CD4-positive, alpha-beta T cell treated with Interleukin-1 beta for 1 hour (primary cell): ENCODE measurements at regions not wholly inside any gene's neighbourhood (a gene's known extent, or its start where the extent isn't known, plus 50 kb on each side); places are given as distances from the start of the nearest gene placed in this dataset.
"Not testable (repeated sequence)": the region's sequence is repeated elsewhere in the genome, so short reads cannot be mapped to it uniquely, and the experiment has no call there.

ENCODE experiments used
- DNase-seq, 2 donors: peaks; one replicate each; pipeline ENCODE4 v3.0.0-alpha.2; 2020 to 2022

- DNase-seq, result no peak
Measured at GRCh38 chr2:215576572-215576971, 140.7 kb upstream of the FN1 start.

- no peak for DNase-seq
Measured at GRCh38 chr2:215573496-215573895, 137.6 kb upstream of the FN1 start.

- DNase-seq, result no peak
Measured at GRCh38 chr2:215572341-215572848, 136.5 kb upstream of the FN1 start.

GRCh38 chr2:215571689-215572088 lies 135.8 kb upstream of the FN1 start:
- no peak for DNase-seq

GRCh38 chr2:215567504-215567903 lies 131.6 kb upstream of the FN1 start:
- DNase-seq, result no peak

GRCh38 chr2:215565897-215566296 lies 130.0 kb upstream of the FN1 start:
- DNase-seq, result no peak

- DNase-seq, result no peak
Measured at GRCh38 chr2:215557701-215558100, 121.8 kb upstream of the FN1 start.

GRCh38 chr2:215556979-215557378 lies 121.1 kb upstream of the FN1 start:
- DNase-seq, result no peak

- no peak for DNase-seq
Measured at GRCh38 chr2:215554689-215555498, 119.0 kb upstream of the FN1 start.

GRCh38 chr2:215553946-215554345 lies 118.1 kb upstream of the FN1 start:
- no peak for DNase-seq

GRCh38 chr2:215552144-215552580 lies 116.3 kb upstream of the FN1 start:
- DNase-seq, result no peak

GRCh38 chr2:215550331-215550730 lies 114.5 kb upstream of the FN1 start:
- no peak for DNase-seq

GRCh38 chr2:215548714-215549113 lies 112.8 kb upstream of the FN1 start:
- no peak for DNase-seq

- DNase-seq, result no peak
Measured at GRCh38 chr2:215542690-215543089, 106.8 kb upstream of the FN1 start.

GRCh38 chr2:215540658-215541057 lies 104.8 kb upstream of the FN1 start:
- DNase-seq, result no peak

GRCh38 chr2:215537611-215538010 lies 101.7 kb upstream of the FN1 start:
- DNase-seq, result no peak

- no peak for DNase-seq
Measured at GRCh38 chr2:215536510-215536909, 100.6 kb upstream of the FN1 start.

- DNase-seq, result no peak
Measured at GRCh38 chr2:215535741-215536140, 99.9 kb upstream of the FN1 start.

- DNase-seq, result no peak
Measured at GRCh38 chr2:215535125-215535668, 99.3 kb upstream of the FN1 start.

- not testable (repeated sequence) for DNase-seq
Measured at GRCh38 chr2:215533716-215534115, 97.8 kb upstream of the FN1 start.

GRCh38 chr2:215532844-215533243 lies 97.0 kb upstream of the FN1 start:
- DNase-seq, result no peak

- DNase-seq, result no peak
Measured at GRCh38 chr2:215531284-215531683, 95.4 kb upstream of the FN1 start.

GRCh38 chr2:215530191-215530968 lies 94.5 kb upstream of the FN1 start:
- DNase-seq, result no peak

GRCh38 chr2:215529271-215529670 lies 93.4 kb upstream of the FN1 start:
- no peak for DNase-seq
